GM21717 (cell line): ENCODE measurements at regions not wholly inside any gene's neighbourhood (a gene's known extent, or its start where the extent isn't known, plus 50 kb on each side); places are given as distances from the start of the nearest gene placed in this dataset.

Experiments
- ATAC-seq: cut with Tn5 transposase; IDR thresholded peaks from one replicate; pipeline ENCODE4 v1.9.1; 2021; ENCODE audit warnings: mild to moderate bottlenecking, moderate library complexity; ENCODE audit not compliant: unreplicated experiment

- no peak for ATAC-seq
These were observed 53.4 kb upstream of the DLK1 start for GRCh38 chr14:100673085-100673806.

- ATAC-seq, result no peak
These were observed 52.9 kb upstream of the DLK1 start for GRCh38 chr14:100673807-100674154.

GRCh38 chr14:100674428-100674827, 52.3 kb upstream of the DLK1 start:
- ATAC-seq, result no peak

- no peak for ATAC-seq
These were observed 51.6 kb upstream of the DLK1 start for GRCh38 chr14:100674897-100675619.

GRCh38 chr14:100675699-100676684, 50.7 kb upstream of the DLK1 start:
- ATAC-seq, result no peak
